GM12878 (cell line): ENCODE measurements at regions not wholly inside any gene's neighbourhood (a gene's known extent, or its start where the extent isn't known, plus 50 kb on each side); places are given as distances from the start of the nearest gene placed in this dataset.

ENCODE experiments used
- ATF7 ChIP-seq: fragments of 450-650 bp; IDR thresholded peaks from 2 replicates; pipeline ENCODE4 v1.6.1; 2016; ENCODE audit warnings: low read depth, mild to moderate bottlenecking
- BMI1 ChIP-seq: fragments of 450-650 bp; IDR thresholded peaks from 2 replicates; pipeline ENCODE4 v1.6.1; 2016; ENCODE audit warnings: mild to moderate bottlenecking, moderate library complexity, borderline replicate concordance
- CHD1 ChIP-seq: IDR thresholded peaks from 2 replicates; pipeline ENCODE4 v1.6.1; 2012; ENCODE audit warnings: low read depth, low read length, improper control_type of control experiment
- E4F1 ChIP-seq: fragments of 450-650 bp; IDR thresholded peaks from 2 replicates; pipeline ENCODE4 v1.6.1; 2018; ENCODE audit warnings: borderline replicate concordance, mild to moderate bottlenecking; ENCODE audit not compliant: partially characterized antibody
- EED ChIP-seq: sonication (generic); IDR thresholded peaks from 2 replicates; pipeline ENCODE4 v1.6.1; 2016; ENCODE audit warnings: antibody characterized with exemption, low read depth
- EP300 ChIP-seq, 2 experiments: fragments of 150-350 bp in 1 of 2; IDR thresholded peaks; 2 replicates each; pipeline ENCODE4 v1.6.1; 2011 to 2012; ENCODE audit warnings: low read depth in 2 of 2, low read length in 2 of 2, borderline replicate concordance in 1 of 2, improper control_type of control experiment in 1 of 2, inconsistent platforms in 1 of 2; ENCODE audit not compliant: control insufficient read depth in 1 of 2
- ESRRA ChIP-seq: IDR thresholded peaks from 2 replicates; pipeline ENCODE4 v1.6.1; 2012; ENCODE audit warnings: mild to moderate bottlenecking, low read length, improper control_type of control experiment
- FOXK2 ChIP-seq: fragments of 450-650 bp; IDR thresholded peaks from 2 replicates; pipeline ENCODE4 v1.6.1; 2017; ENCODE audit warnings: mild to moderate bottlenecking, moderate library complexity
- GATAD2B ChIP-seq: fragments of 450-650 bp; conservative IDR thresholded peaks from 2 replicates; pipeline ENCODE4 v1.6.1; 2017; ENCODE audit warnings: low read depth, mild to moderate bottlenecking, moderate library complexity
- HDAC6 ChIP-seq: fragments of 200-600 bp; sonication (generic); IDR thresholded peaks from one replicate; pipeline ENCODE4 v1.8.0; 2017; ENCODE audit warnings: antibody characterized with exemption; ENCODE audit not compliant: unreplicated experiment
- HDGF ChIP-seq: fragments of 450-650 bp; IDR thresholded peaks from 2 replicates; pipeline ENCODE4 v1.6.1; 2016; ENCODE audit warnings: antibody characterized with exemption
- IKZF2 ChIP-seq, 2 experiments: fragments of 450-650 bp; IDR thresholded peaks; 2 replicates each; pipeline ENCODE4 v1.6.1; 2017; ENCODE audit warnings: mild to moderate bottlenecking in 2 of 2, moderate library complexity in 2 of 2
- MEF2B ChIP-seq: fragments of 450-650 bp; IDR thresholded peaks from 2 replicates; pipeline ENCODE4 v1.6.1; 2018; ENCODE audit warnings: mild to moderate bottlenecking, moderate library complexity; ENCODE audit not compliant: partially characterized antibody, poor library complexity, severe bottlenecking
- MLLT1 ChIP-seq: fragments of 450-650 bp; IDR thresholded peaks from 2 replicates; pipeline ENCODE4 v1.6.1; 2016; ENCODE audit warnings: mild to moderate bottlenecking
- NFIC ChIP-seq: IDR thresholded peaks from 2 replicates; pipeline ENCODE4 v1.6.1; 2012; ENCODE audit warnings: low read depth, mild to moderate bottlenecking, inconsistent platforms, low read length, moderate library complexity
- NFXL1 ChIP-seq: fragments of 450-650 bp; IDR thresholded peaks from 2 replicates; pipeline ENCODE4 v1.6.1; 2017; ENCODE audit warnings: antibody characterized with exemption, mild to moderate bottlenecking, borderline replicate concordance
- NFYB ChIP-seq: IDR thresholded peaks from 2 replicates; pipeline ENCODE4 v1.6.1; 2011; ENCODE audit warnings: low read depth, mild to moderate bottlenecking, low read length, improper control_type of control experiment, moderate library complexity; ENCODE audit not compliant: insufficient read depth
- NR2C1 ChIP-seq: fragments of 450-650 bp; IDR thresholded peaks from 2 replicates; pipeline ENCODE4 v1.6.1; 2017; ENCODE audit warnings: antibody characterized with exemption, mild to moderate bottlenecking, moderate library complexity
- PKNOX1 ChIP-seq: fragments of 450-650 bp; IDR thresholded peaks from 2 replicates; pipeline ENCODE4 v1.6.1; 2016; ENCODE audit warnings: mild to moderate bottlenecking
- RELA ChIP-seq: fragments of 450-650 bp; IDR thresholded peaks from 2 replicates; pipeline ENCODE4 v1.8.0; 2014; ENCODE audit warnings: borderline replicate concordance; ENCODE audit not compliant: partially characterized antibody
- SREBF2 ChIP-seq: IDR thresholded peaks from 2 replicates; pipeline ENCODE4 v1.6.1; 2012; ENCODE audit warnings: mild to moderate bottlenecking, low read length
- TARDBP ChIP-seq: IDR thresholded peaks from 2 replicates; pipeline ENCODE4 v1.6.1; 2016; ENCODE audit warnings: borderline replicate concordance
- ZBED1 ChIP-seq: IDR thresholded peaks from 2 replicates; pipeline ENCODE4 v1.6.1; 2016; ENCODE audit warnings: borderline replicate concordance
- ZNF687 ChIP-seq: fragments of 450-650 bp; IDR thresholded peaks from 2 replicates; pipeline ENCODE4 v1.6.1; 2017; ENCODE audit warnings: mild to moderate bottlenecking, moderate library complexity

- TF ChIP-seq ZNF687: no peak
- TF ChIP-seq HDAC6: no peak
- TF ChIP-seq SREBF2: no peak
- peak; percentile 81 for TF ChIP-seq EED
- TF ChIP-seq FOXK2: peak; percentile 74; the same call in 1 of the 2 replicates
- TF ChIP-seq MEF2B: peak; percentile 91
- peak; percentile 85 for TF ChIP-seq BMI1
- TF ChIP-seq TARDBP: no peak
- TF ChIP-seq EP300 (IDR thresholded peaks at IDR 0.05; ENCODE audit: borderline replicate concordance in 1 of 2, control insufficient read depth in 1 of 2, low read depth in 2 of 2, low read length in 2 of 2): peak; percentile 90 to 96
- no peak for TF ChIP-seq CHD1
- peak; percentile 93; the same call in 1 of the 2 replicates for TF ChIP-seq ZBED1
- TF ChIP-seq NFYB: no peak
- TF ChIP-seq NR2C1: no peak
- peak; percentile 63; the same call in 1 of the 2 replicates for TF ChIP-seq GATAD2B
- TF ChIP-seq E4F1: no peak
- TF ChIP-seq RELA: no peak
- TF ChIP-seq ESRRA: no peak
- no peak for TF ChIP-seq NFXL1
- no peak for TF ChIP-seq HDGF
- no peak; the same call in 1 of the 2 replicates for TF ChIP-seq PKNOX1
- peak; percentile 87 for TF ChIP-seq NFIC
- TF ChIP-seq IKZF2 (IDR thresholded peaks at IDR 0.05): peak; percentile 91 to 97
- TF ChIP-seq MLLT1: peak; percentile 93
- TF ChIP-seq ATF7: peak; percentile 93
Observed at GRCh38 chr10:62456611-62457101, 82.5 kb downstream of the ZNF365 start (continued).
